Right atrium auricular region (tissue), 2 donors: ENCODE measurements at regions not wholly inside any gene's neighbourhood (a gene's known extent, or its start where the extent isn't known, plus 50 kb on each side); places are given as distances from the start of the nearest gene placed in this dataset.

Experiments
- DNase-seq: peaks from one replicate; pipeline ENCODE4 v3.0.0-alpha.2; 2019; ENCODE audit warnings: low spot score
- H3K27ac ChIP-seq, 2 donors: fragments of 200-600 bp; sonication (generic); 1 replicate in 1 of 2; 2 replicates in 1 of 2; pipeline ENCODE4 v1.5.1; 2016 to 2019
- H3K27me3 ChIP-seq, 2 donors: fragments of 200-600 bp; sonication (generic); one replicate each; pipeline versions ENCODE4 v1.5.1 to v1.6.0; 2017 to 2019
- H3K36me3 ChIP-seq: fragments of 200-600 bp; sonication (generic); one replicate; pipeline ENCODE4 v1.5.1; 2016
- H3K4me1 ChIP-seq, 2 donors: fragments of 200-600 bp; sonication (generic); one replicate each; pipeline versions ENCODE4 v1.5.1 to v1.6.0; 2017 to 2019
- H3K4me3 ChIP-seq, 2 donors: fragments of 200-600 bp; sonication (generic); 1 replicate in 1 of 2; 2 replicates in 1 of 2; pipeline ENCODE4 v1.5.1; 2017 to 2019; ENCODE audit warnings: mild to moderate bottlenecking in 1 of 2, moderate library complexity in 1 of 2
- H3K9me3 ChIP-seq, 2 donors: fragments of 200-600 bp; sonication (generic); one replicate each; pipeline ENCODE4 v1.5.1; 2019
- TF ChIP-seq, protein P1 (sequence below), 2 donors: fragments of 200-600 bp; sonication (generic); IDR thresholded peaks; one replicate each; pipeline ENCODE4 v1.5.1; 2019; ENCODE audit warnings: antibody characterized with exemption in 2 of 2

DNA sequence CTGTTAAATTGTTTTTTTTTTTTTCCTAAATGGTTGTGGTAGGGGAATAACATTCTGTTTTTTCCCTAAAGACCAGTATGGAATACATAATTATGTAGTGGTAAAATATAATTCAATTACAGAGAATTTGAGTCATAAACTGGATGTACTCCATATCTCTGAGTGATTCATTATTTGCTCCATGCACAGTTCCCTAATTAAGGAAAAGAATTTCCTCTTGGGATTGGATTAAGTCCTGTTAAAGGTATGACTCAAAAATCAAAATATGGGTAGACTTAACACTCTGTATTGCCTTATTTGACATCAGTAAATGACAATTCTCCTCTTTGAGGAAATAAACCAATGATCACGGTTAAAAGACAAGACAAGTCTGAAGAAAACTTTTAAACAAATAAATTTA is 78.0 kb upstream of the KCNH8 start:
- no peaks in the 10 kb centered on the region for H3K36me3 ChIP-seq

DNA sequence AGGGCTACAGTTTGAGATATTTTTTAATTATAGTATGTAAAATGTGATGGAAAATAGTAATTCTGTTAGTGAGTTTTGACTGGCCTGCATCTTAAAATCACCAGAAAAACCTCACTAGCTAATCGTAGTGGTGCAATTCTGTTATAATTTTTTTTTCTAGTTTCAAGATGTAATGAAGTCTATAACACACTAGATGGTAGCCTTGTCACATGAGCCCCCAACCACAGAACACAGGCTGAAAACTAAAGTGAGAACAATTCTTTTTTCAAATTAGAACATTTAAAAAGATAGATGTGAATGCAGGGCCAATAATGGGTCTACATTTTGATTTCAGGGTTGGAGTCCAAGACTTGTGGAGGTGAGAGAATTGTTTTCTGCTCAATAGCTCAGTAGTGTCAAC is 83.3 kb upstream of the KCNH8 start:
- TF ChIP-seq, protein P1, sequence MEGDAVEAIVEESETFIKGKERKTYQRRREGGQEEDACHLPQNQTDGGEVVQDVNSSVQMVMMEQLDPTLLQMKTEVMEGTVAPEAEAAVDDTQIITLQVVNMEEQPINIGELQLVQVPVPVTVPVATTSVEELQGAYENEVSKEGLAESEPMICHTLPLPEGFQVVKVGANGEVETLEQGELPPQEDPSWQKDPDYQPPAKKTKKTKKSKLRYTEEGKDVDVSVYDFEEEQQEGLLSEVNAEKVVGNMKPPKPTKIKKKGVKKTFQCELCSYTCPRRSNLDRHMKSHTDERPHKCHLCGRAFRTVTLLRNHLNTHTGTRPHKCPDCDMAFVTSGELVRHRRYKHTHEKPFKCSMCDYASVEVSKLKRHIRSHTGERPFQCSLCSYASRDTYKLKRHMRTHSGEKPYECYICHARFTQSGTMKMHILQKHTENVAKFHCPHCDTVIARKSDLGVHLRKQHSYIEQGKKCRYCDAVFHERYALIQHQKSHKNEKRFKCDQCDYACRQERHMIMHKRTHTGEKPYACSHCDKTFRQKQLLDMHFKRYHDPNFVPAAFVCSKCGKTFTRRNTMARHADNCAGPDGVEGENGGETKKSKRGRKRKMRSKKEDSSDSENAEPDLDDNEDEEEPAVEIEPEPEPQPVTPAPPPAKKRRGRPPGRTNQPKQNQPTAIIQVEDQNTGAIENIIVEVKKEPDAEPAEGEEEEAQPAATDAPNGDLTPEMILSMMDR (IDR thresholded peaks at IDR 0.05) = peak in 1 of 2 donors; percentile 30
- no peaks in the 10 kb centered on the region for H3K9me3 ChIP-seq

More for the DNA sequence above, 78.0 kb upstream of the KCNH8 start:
- Histone ChIP-seq H3K9me3 (no peaks in the 10 kb centered on the region), H3K4me3 (no peak overlapping the region), H3K27me3 (no peaks in the 10 kb centered on the region), H3K27ac (no peak overlapping the region), H3K4me1 (no peaks in the 10 kb centered on the region)
- TF ChIP-seq, protein P1 (IDR thresholded peaks at IDR 0.05) = no peak
- no peak for DNase-seq

DNA sequence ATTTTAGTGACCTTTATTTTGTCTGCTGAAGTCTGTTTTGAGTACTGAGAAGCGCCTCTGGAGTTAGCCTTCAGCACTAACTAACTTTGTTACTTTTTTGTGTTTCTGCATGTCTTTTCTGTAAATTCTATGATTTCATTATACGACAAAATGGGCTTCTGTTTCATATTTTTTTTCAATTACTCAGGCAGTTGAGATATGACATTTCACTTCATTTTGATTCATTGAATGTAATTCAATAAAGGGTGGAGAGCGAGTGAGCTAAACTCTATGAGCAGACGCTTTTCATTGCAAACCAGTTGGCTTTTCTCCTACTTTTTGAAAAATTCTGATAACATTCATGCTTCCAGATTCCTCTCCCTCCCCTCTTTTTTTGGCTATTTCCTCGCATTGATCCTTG is 84.4 kb upstream of the KCNH8 start:
- no peaks in the 10 kb centered on the region for H3K4me1 ChIP-seq
- no peaks in the 10 kb centered on the region for H3K27me3 ChIP-seq
- H3K9me3 ChIP-seq = no peaks in the 10 kb centered on the region
- H3K36me3 ChIP-seq = no peaks in the 10 kb centered on the region
- H3K27ac ChIP-seq = no peak overlapping the region
- H3K4me3 ChIP-seq = no peak overlapping the region
- TF ChIP-seq, protein P1 (IDR thresholded peaks at IDR 0.05) = no peak
- DNase-seq = no peak

More for the DNA sequence above, 83.3 kb upstream of the KCNH8 start:
- H3K4me3 ChIP-seq = no peak overlapping the region
- no peak overlapping the region for H3K27ac ChIP-seq
- DNase-seq = no peak
- no peaks in the 10 kb centered on the region for H3K36me3 ChIP-seq
- H3K4me1 ChIP-seq = no peaks in the 10 kb centered on the region
- H3K27me3 ChIP-seq = no peaks in the 10 kb centered on the region

- no peaks in the 10 kb centered on the region for H3K4me1 ChIP-seq
- H3K27ac ChIP-seq = no peak overlapping the region
- H3K4me3 ChIP-seq = no peak overlapping the region
- H3K9me3 ChIP-seq = no peaks in the 10 kb centered on the region
- TF ChIP-seq, protein P1 (IDR thresholded peaks at IDR 0.05) = no peak
- DNase-seq = no peak
- H3K27me3 ChIP-seq = no peaks in the 10 kb centered on the region
- no peaks in the 10 kb centered on the region for H3K36me3 ChIP-seq
These were observed 87.9 kb upstream of the KCNH8 start for GRCh38 chr3:19060404-19060803.

DNA sequence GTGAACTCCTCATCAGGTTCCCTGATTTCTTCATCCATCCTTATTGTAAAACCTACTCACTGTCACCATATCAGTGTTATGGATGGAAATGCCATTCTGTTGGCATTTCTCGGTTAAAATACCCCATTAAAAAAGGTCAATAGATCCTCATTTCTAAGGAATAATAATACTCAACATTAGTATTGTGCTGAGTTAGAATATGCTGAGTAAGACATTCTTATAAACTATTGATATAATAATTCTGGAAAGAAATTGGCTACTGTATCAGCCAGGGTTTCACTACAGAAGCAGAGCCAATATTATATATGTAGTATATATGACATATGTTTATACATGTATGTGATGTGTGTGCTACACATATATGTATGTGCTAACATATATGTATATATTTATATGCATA is 95.4 kb upstream of the KCNH8 start:
- no peak for DNase-seq

DNA sequence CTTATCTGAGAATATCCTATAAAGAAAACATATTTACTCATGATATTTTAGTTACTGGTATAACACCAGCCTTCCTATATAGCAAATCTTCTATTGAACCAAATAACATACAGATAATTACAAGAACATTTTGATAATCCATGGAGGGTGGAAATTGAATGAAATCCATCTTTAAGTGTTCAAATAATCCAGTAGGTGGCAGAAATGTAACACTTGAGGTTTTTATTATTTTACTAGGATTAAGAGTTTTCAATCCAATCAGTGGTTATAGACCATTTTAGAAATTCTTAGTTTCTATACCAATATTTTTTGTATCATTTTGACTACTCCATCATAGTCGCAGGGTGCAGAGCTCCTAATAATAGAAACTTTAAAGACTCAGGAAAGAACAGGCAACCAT is 101.9 kb upstream of the KCNH8 start:
- H3K36me3 ChIP-seq = no peaks in the 10 kb centered on the region
- H3K9me3 ChIP-seq = no peaks in the 10 kb centered on the region
- H3K27ac ChIP-seq = no peak overlapping the region
- H3K27me3 ChIP-seq = no peaks in the 10 kb centered on the region
- TF ChIP-seq, protein P1 (IDR thresholded peaks at IDR 0.05) = no peak
- no peaks in the 10 kb centered on the region for H3K4me1 ChIP-seq
- no peak for DNase-seq
- H3K4me3 ChIP-seq = no peak overlapping the region

More for the DNA sequence above, 95.4 kb upstream of the KCNH8 start:
- Histone ChIP-seq H3K4me1 (no peaks in the 10 kb centered on the region), H3K36me3 (no peaks in the 10 kb centered on the region), H3K27me3 (no peaks in the 10 kb centered on the region), H3K4me3 (no peak overlapping the region), H3K9me3 (no peaks in the 10 kb centered on the region), H3K27ac (no peak overlapping the region)
- TF ChIP-seq, protein P1 (IDR thresholded peaks at IDR 0.05) = no peak
